Pulmonary artery endothelial cell (primary cell): ENCODE measurements at regions not wholly inside any gene's neighbourhood (a gene's known extent, or its start where the extent isn't known, plus 50 kb on each side); places are given as distances from the start of the nearest gene placed in this dataset.
"Not testable (repeated sequence)": the region's sequence is repeated elsewhere in the genome, so short reads cannot be mapped to it uniquely, and the experiment has no call there.

Experiments
- DNase-seq: peaks from one replicate; pipeline ENCODE4 v3.0.0-alpha.2; 2011; ENCODE audit warnings: low read depth, low spot score

GRCh38 chr5:162956570-162956969, 480.8 kb upstream of the CCNG1 start:
- DNase-seq: no peak

- not testable (repeated sequence) for DNase-seq
Observed at GRCh38 chr5:162964144-162964543, 473.3 kb upstream of the CCNG1 start.

- DNase-seq: no peak
Observed at GRCh38 chr5:162990063-162990462, 447.3 kb upstream of the CCNG1 start.

GRCh38 chr5:162990856-162991497, 446.4 kb upstream of the CCNG1 start:
- DNase-seq: no peak

GRCh38 chr5:162995568-162995967, 441.8 kb upstream of the CCNG1 start:
- DNase-seq: no peak

- no peak for DNase-seq
Observed at GRCh38 chr5:162996053-162996452, 441.3 kb upstream of the CCNG1 start.

GRCh38 chr5:163005949-163006348, 431.4 kb upstream of the CCNG1 start:
- DNase-seq: no peak

- DNase-seq: no peak
Observed at GRCh38 chr5:163022582-163023128, 414.7 kb upstream of the CCNG1 start.

- no peak for DNase-seq
Observed at GRCh38 chr5:163023846-163024245, 413.5 kb upstream of the CCNG1 start.

- no peak for DNase-seq
Observed at GRCh38 chr5:163024936-163025335, 412.5 kb upstream of the CCNG1 start.

- DNase-seq: no peak
Observed at GRCh38 chr5:163033656-163034055, 403.7 kb upstream of the CCNG1 start.

- no peak for DNase-seq
Observed at GRCh38 chr5:163041254-163041653, 396.1 kb upstream of the CCNG1 start.

GRCh38 chr5:163079618-163080017, 357.8 kb upstream of the CCNG1 start:
- DNase-seq: no peak

- no peak for DNase-seq
Observed at GRCh38 chr5:163089230-163089629, 348.2 kb upstream of the CCNG1 start.

- no peak for DNase-seq
Observed at GRCh38 chr5:163089926-163090325, 347.5 kb upstream of the CCNG1 start.

GRCh38 chr5:163094492-163095180, 342.8 kb upstream of the CCNG1 start:
- DNase-seq: no peak

- no peak for DNase-seq
Observed at GRCh38 chr5:163104464-163104863, 332.9 kb upstream of the CCNG1 start.

GRCh38 chr5:163105456-163105855, 331.9 kb upstream of the CCNG1 start:
- DNase-seq: no peak

GRCh38 chr5:163106098-163106497, 331.3 kb upstream of the CCNG1 start:
- DNase-seq: no peak

GRCh38 chr5:163108351-163108750, 329.0 kb upstream of the CCNG1 start:
- no peak for DNase-seq

GRCh38 chr5:163115011-163115410, 322.4 kb upstream of the CCNG1 start:
- no peak for DNase-seq

- not testable (repeated sequence) for DNase-seq
Observed at GRCh38 chr5:163116618-163117017, 320.8 kb upstream of the CCNG1 start.

- DNase-seq: no peak
Observed at GRCh38 chr5:163134061-163134460, 303.3 kb upstream of the CCNG1 start.
